Mesothelial cell of epicardium (in vitro differentiated cells): ENCODE measurements at regions not wholly inside any gene's neighbourhood (a gene's known extent, or its start where the extent isn't known, plus 50 kb on each side); places are given as distances from the start of the nearest gene placed in this dataset.
"Not testable (repeated sequence)": the region's sequence is repeated elsewhere in the genome, so short reads cannot be mapped to it uniquely, and the experiment has no call there.

Experiments
- DNase-seq, 2 experiments: peaks; one replicate each; pipeline ENCODE4 v3.0.0; 2021; ENCODE audit warnings: low spot score in 2 of 2; ENCODE audit not compliant: unreplicated experiment in 2 of 2
- H3K27ac Mint-ChIP-seq: 2 replicates; pipeline ENCODE4 v1.8.0; 2021; ENCODE audit warnings: mixed read lengths
- H3K27me3 Mint-ChIP-seq: 2 replicates; pipeline ENCODE4 v1.8.0; 2021; ENCODE audit warnings: low read depth, mixed read lengths
- H3K36me3 Mint-ChIP-seq: 2 replicates; pipeline ENCODE4 v1.8.0; 2021; ENCODE audit warnings: mixed read lengths
- H3K4me1 Mint-ChIP-seq: 2 replicates; pipeline ENCODE4 v1.8.0; 2021; ENCODE audit warnings: mixed read lengths
- H3K4me3 Mint-ChIP-seq: 2 replicates; pipeline ENCODE4 v1.8.0; 2021; ENCODE audit warnings: mild to moderate bottlenecking, moderate library complexity, mixed read lengths
- H3K9me3 Mint-ChIP-seq: 2 replicates; pipeline ENCODE4 v1.8.0; 2021; ENCODE audit warnings: mixed read lengths
- CTCF ChIP-seq: fragments of 200-600 bp; sonication (generic); IDR thresholded peaks from one replicate; pipeline ENCODE4 v1.5.0; 2021; ENCODE audit warnings: antibody characterized with exemption; ENCODE audit not compliant: unreplicated experiment

- Mint-ChIP-seq H3K4me3 (no peak overlapping the region), H3K36me3 (no peaks in the 10 kb centered on the region), H3K27ac (no peak overlapping the region), H3K27me3 (no peaks in the 10 kb centered on the region), H3K9me3 (no peaks in the 10 kb centered on the region), H3K4me1 (peaks cover 75% of the 10 kb centered on the region)
- no peak for TF ChIP-seq CTCF
- DNase-seq = no peak
Observed at GRCh38 chr5:60494635-60495034, 205.3 kb downstream of the DEPDC1B start.

GRCh38 chr5:60494144-60494543 is 205.8 kb downstream of the DEPDC1B start:
- no peak for DNase-seq
- Mint-ChIP-seq H3K27ac (no peak overlapping the region), H3K9me3 (no peaks in the 10 kb centered on the region), H3K4me1 (peaks cover 73% of the 10 kb centered on the region), H3K4me3 (no peak overlapping the region), H3K36me3 (no peaks in the 10 kb centered on the region), H3K27me3 (no peaks in the 10 kb centered on the region)
- TF ChIP-seq CTCF = no peak

- Mint-ChIP-seq H3K4me3 (no peak overlapping the region), H3K36me3 (no peaks in the 10 kb centered on the region), H3K4me1 (peaks cover 73% of the 10 kb centered on the region), H3K9me3 (no peaks in the 10 kb centered on the region), H3K27ac (peak overlapping the region; percentile 45), H3K27me3 (no peaks in the 10 kb centered on the region)
- no peak for TF ChIP-seq CTCF
- no peak for DNase-seq
Observed at GRCh38 chr5:60493372-60493771, 206.6 kb downstream of the DEPDC1B start.

- H3K27me3 Mint-ChIP-seq = no peaks in the 10 kb centered on the region
- no peak for TF ChIP-seq CTCF
- H3K27ac Mint-ChIP-seq = peak overlapping the region; percentile 39
- H3K4me1 Mint-ChIP-seq = peaks cover 73% of the 10 kb centered on the region
- H3K36me3 Mint-ChIP-seq = no peaks in the 10 kb centered on the region
- DNase-seq = no peak
- H3K4me3 Mint-ChIP-seq = no peak overlapping the region
- H3K9me3 Mint-ChIP-seq = no peaks in the 10 kb centered on the region
Observed at GRCh38 chr5:60492958-60493357, 207.0 kb downstream of the DEPDC1B start.

- not testable (repeated sequence) for H3K27ac Mint-ChIP-seq, H3K4me3 Mint-ChIP-seq, H3K36me3 Mint-ChIP-seq, DNase-seq, H3K9me3 Mint-ChIP-seq, H3K27me3 Mint-ChIP-seq
- peaks cover 73% of the 10 kb centered on the region for H3K4me1 Mint-ChIP-seq
Observed at GRCh38 chr5:60492358-60492757, 207.6 kb downstream of the DEPDC1B start.

GRCh38 chr5:60490597-60491166 is 209.3 kb downstream of the DEPDC1B start:
- Mint-ChIP-seq H3K27ac (peak overlapping the region; percentile 92), H3K4me3 (peak overlapping the region; percentile 76)

More at GRCh38 chr5:60490597-60491166, 209.3 kb downstream of the DEPDC1B start:
- Mint-ChIP-seq H3K4me1 (peaks cover 74% of the 10 kb centered on the region), H3K36me3 (no peaks in the 10 kb centered on the region), H3K9me3 (no peaks in the 10 kb centered on the region), H3K27me3 (no peaks in the 10 kb centered on the region)
- TF ChIP-seq CTCF = no peak
- DNase-seq = no peak
